ENCODE measurements at regions not wholly inside any gene's neighbourhood (a gene's known extent, or its start where the extent isn't known, plus 50 kb on each side); places are given as distances from the start of the nearest gene placed in this dataset.
"Not testable (repeated sequence)": the region's sequence is repeated elsewhere in the genome, so short reads cannot be mapped to it uniquely, and the experiment has no call there.

- DNase-seq = no peak
These were observed 50.0 kb upstream of the RASGRP1 start for GRCh38 chr15:38614621-38615020.

DNA sequence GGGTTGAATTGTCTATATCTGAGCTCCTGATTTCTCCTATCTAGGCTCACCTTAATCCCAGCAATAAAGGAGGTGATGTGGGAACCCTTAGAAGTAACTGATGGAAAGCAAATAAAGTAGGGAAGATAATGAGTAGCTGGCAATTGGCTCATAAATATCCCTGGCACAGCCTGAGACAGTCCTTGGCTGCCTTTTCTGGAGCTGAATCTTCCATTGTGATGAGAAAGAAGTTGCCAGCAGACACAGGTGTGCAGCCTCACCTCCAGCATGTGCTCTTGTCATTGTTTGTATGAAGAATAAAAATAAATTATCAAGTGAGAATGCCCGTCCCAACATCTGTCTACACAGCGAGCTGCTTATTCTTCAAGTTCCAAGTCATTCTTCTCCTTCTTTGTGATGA, 53.2 kb upstream of the RASGRP1 start:
- DNase-seq = no peak

DNA sequence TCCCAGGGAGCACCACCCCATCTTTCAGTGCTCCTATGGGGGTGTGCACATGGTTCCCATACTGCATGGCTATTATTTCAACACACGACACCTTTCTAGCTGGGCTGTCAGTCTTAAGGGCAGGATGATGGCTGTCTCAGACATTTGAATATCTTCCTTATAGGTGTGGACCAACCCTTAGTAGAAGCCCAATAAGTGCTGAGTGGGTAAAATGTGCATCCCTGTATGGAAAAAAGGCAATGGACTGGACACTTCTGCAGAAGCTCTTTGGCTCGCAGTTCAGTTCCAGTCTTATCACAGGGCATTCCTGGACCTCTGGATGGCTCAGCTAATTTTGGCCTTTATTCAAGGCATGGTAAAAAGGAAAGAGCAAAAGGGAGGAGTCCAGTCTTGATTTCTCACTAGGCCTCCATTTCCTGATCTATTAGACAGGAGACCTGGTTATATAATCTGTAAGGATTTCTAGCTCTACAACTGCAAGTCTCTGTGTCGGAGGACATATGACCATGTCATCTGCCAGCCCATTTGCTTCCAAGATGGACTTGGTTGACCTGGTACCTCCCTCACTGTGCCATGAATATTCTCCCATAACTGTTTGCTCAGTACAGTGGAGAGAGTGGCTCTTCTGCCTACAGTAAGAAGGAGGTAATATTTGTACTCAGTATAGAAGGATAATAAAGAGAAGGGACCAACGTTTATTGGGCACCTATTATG, 53.8 kb upstream of the RASGRP1 start:
- DNase-seq = no peak

DNA sequence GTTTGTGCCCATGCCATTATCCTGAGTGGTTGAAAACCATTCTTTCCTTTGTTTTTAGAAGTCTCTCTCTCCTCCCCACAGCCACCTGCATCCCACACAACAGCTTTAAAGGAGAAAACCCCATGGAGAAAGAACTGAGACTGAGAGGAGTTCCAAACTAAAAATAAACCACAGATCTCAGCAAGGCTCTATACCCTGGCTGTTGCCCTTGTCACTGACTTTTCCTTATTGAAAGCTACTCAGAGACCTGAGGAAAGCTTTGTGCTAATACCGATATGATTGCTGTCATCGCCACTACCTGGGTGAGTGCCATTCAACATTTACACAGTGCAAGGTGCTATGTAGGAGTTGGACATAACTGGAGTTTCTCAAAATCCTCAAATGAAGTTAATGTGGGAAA, 55.5 kb upstream of the RASGRP1 start:
- no peak for DNase-seq

DNA sequence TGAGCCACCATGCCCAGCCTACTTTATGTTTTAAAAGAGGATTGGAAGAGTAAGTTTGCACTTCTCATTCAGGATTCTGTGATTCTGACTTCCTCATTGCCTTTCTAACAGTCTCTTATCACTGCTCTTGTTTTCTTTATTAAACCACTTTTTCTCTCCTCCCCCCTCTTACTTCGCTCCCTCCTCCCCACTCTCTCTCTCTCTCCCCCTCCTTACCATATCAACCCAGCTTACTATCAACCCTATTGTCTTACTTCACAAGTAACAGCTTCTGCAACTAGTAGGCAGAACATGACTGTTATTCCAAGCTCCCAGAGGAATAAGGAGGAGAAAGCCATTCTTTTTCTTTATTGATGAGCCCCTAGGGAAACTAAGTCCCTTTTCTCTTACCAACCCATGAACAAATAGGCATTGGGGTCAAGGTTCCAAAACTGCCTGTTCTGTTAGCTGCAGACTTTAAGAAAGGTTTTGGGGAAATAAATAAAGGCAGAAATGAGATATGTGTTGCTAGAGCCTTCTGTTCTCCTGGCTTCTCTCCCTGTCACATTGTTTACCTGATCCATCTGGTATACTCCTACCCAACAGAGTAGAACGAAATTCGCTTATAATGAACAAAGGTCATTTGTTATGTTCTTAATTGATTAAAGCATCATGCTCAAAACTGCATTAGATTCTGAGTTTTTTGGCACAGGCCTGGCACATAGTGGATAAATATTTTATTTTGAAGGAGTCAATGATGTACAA, 56.4 kb upstream of the RASGRP1 start:
- no peak for DNase-seq

DNA sequence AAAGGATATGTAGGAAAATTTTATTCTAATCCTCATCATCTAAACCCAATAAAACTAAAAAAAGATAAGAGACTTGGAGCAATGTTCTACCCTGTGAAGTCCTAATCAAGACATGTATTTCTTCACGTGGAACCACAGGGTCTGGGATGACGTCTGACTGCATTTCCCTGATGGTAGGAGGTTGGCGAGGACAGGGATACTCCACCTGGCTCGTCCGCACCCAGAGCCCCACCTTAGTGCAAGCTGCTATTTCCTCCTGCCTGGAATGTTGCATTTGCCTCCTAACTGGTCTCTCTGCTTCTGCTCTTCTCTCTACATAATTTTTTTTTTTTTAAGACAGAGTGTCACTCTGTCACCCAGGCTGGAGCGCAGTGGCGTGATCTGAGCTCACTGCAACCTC, 57.7 kb upstream of the RASGRP1 start:
- DNase-seq = no peak

DNA sequence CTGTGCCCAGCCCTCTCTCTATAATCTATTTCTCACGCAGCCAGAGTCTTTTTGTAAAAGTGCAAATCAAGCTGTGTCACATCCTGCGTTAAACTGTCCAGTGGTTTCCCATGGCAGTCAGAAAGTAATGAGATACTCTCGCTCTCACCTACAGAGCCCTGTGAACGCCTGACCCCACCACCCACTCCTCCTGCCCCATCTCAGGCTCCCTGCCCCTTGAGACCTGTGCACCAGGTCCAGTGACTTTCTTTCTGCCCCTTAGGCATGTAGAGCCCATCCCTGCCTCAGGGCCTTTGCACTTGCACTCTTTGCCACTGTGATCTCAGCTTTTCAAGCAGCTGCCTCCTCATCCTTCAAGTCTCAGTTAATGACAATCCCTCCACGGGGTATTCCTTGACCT, 58.3 kb upstream of the RASGRP1 start:
- DNase-seq = no peak

GRCh38 chr15:38623744-38624143, 59.1 kb upstream of the RASGRP1 start:
- no peak for DNase-seq

DNA sequence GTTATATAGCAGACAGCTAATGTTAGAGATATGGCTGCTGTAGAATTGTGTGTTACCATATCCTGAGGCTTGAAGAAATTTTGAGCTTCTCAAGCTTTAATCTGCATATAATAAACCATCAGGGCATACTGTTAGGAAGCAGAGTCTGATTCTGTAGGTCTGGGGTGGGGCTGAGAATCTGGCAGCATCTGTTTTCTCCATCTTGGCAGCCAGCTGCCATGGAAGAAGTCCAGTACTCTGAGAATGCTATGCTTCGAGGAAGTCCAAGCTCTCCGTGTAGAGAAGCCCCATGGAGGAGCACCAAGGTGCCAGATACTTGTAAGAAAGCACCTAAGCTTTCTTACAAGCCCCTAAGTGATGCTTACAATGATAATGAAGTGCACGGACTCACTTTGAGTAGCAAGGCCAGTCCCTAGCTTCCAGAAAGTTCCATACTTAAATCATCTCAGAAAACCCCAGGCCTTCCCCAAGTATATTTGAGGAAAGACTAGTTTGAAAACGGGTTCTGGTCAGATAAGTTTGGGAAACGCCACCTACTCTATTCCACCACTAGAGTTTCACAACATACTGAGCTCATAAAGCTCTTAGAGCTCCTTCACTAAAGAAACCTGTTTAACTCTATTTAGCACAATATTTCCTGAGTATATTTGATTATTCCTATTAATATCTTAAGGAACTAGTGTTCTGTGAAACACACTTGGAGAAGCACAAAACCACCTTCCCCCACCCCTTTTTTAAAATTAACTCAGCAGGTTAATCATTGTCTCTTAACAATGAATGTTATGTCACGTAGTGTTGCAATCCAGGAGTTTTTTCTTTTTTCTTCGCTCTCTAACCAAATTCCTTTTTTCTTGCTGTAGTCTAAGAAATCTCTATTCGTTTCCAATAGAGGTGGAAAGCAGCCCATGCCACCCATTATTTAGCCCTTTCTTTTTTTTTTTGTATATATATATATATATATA, 59.9 kb upstream of the RASGRP1 start:
- peak; percentile 55 to 65 for DNase-seq

DNA sequence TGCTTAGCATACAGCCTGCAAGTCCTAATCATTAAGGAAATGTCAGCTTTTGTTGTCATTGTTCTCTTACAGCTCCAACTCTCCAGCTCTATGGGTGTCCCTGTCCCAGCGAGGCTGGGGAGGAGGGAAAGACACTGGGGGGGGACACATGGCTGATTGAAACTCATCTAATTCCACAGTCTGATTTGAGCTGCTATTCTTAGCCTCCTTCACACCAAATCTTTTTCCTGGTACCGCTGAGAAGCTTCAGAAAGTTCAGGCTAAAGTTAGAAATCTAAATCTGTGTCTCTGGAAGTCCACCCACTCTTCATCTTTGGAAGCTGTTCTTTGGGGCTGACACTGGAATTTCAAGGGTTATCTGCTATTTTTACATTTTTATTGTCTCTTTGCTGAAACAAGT, 61.3 kb upstream of the RASGRP1 start:
- DNase-seq = no peak

DNA sequence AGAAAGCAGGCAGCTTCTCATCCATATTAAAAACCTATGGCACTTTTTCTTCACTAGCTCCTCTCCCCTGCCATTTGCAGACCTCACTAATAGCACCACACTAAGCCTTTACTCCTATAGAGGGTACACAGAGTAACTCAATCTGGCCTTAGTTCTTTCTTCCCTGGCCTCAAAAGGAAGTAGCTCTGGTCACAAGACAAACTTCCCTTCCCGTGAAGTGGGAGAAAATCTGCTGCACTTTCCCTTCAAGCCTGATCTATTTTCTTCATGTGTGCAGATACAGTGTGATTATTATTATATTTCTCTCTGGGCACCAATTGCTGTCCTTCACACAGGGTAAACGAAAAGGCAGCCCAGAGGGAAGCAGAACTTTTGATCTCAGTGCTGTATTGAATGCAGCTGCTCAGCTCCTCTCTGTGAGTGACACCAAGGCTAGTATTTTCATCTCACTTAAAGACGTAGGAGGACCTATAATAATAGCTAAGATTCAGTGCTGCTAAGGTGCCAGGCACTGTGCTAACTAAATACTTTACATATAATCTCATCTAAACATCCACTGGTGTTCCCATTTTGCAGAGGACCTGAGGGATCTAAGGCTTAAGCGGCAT, 61.9 kb upstream of the RASGRP1 start:
- DNase-seq = peak; percentile 69 to 82

- no peak for DNase-seq
These were observed 63.2 kb upstream of the RASGRP1 start for GRCh38 chr15:38627689-38628277.

DNA sequence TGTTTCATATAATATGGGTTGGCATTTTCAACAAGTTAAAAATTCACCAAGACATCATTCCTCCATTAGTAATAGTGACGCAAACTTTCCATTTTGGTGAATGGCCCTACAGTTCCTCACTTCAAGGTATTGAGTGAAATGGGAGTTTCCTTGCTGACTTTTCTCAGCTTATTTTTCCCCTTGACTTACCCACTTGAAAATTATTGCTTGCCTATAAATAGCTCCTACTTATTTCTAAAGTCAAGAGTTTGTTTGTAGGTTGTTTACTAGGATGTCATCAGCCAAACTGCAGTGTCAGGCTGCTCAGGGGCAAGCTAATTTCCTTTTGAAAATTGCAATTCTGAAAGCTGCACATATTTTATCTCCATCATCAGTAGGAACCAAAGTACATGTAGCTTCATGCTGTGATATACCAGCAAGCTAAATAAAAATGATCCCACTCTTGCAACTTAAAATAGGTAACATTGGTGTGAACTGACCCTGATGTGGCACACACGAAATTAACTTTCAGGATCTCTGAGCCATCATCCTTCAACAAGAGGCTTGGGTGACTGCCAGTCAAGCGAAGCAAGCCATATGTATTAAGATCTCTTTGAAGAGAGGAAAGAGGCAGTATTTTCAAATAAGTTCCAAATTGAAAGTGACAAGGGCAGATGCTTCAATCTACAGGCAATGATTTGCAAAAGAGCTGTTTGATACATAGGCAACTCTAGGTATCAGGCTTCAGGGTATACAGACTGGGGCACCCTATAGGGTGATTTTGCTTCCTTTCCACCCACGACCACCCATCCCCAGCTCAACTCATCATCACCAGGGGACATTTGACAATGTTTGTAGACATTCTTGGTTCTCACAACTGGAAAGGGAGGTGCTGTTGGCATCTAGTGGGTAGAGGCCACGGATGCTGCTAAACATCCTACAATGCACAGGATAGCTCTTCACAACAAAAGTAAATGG, 66.8 kb upstream of the RASGRP1 start:
- no peak for DNase-seq

DNA sequence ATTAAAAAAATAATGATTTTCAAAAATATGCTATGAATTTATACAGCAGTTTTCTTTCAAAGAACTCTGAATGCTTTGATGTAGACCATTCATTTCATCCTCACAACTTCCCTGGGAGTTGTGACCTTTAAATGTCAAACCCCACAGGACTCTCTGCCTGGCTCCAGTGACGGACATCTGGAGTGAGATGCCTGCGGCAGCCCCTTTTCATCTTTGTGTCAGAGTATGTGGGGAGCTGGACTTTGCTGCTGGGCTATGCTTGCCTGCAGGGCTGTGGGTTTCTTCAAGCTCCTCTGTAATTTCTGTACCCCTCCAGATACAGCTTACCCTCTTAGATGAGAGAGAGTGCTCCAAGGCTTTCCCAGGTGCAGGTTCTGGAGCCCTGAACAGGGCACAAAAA, 70.6 kb upstream of the RASGRP1 start:
- DNase-seq = no peak

GRCh38 chr15:38636597-38636996, 72.0 kb upstream of the RASGRP1 start:
- DNase-seq = peak in 1 of 2 donors; percentile 60

DNA sequence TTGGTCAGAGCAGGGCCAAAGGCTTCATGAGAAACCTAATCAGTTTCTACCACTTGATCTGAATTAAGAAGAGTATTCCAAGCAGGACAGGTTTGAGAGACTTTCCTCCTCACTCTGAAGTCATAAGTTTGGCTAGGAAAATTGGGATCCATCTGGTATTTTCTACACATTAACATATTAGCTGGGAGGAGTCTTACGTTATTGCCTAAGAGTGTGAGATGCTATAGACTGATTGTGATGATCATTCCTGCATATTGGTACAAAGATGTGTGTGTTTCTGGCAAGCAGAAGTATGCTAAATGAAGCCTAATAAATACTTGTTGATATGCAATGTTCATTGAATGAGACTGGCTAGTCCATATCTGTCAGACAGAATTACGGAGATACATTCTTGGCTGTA, 73.5 kb upstream of the RASGRP1 start:
- no peak for DNase-seq

DNA sequence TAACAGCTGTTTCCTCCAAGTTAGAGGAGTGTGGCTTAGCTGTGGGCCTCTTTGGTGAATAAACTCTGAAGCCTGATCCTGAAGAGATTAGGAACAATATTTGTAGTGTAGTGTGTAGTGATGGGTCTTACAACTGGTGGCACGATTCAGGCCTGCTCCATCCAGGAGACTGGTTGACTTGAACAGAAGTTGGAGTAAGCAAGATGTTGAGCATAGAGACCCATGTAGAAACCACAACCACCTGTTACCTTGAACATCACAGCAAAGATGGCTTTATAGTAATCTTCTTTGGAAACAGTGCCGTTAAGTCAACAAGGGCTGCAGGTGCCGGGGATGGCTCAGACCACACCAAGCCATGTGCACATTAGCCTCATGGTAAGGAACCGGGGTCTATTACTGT, 74.2 kb upstream of the RASGRP1 start:
- no peak for DNase-seq

DNA sequence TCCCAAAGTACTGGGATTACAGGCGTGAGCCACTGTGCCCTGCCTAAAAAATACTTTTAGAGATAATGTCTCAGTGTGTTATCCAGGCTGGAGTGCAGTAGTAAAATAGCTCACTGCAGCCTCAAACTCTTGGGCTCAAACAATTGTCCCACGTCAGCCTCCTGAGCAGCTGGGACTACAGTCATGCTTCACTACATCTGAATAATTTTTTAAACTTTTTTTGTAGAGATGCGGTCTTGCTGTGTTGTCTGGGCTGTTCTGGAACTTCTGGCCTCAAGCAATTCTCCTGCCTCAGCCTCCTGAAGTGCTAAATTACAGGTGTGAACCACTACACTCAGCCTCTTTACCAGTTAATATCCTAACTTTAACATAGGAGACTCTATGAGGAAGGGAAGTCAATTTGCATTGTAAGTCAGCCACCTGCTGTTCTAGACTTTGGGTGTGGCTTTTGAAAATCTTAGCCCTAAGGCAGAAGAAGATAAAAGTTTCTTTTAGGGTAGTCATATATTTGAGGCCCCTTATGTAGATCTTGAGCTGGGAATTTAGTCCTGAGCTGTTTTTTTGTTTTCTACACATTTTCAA, 78.2 kb upstream of the RASGRP1 start:
- DNase-seq = no peak

GRCh38 chr15:38644353-38644752, 79.7 kb upstream of the RASGRP1 start:
- DNase-seq = not testable (repeated sequence)

- DNase-seq = no peak
These were observed 82.1 kb upstream of the RASGRP1 start for GRCh38 chr15:38646716-38647115.

GRCh38 chr15:38647683-38648082, 83.1 kb upstream of the RASGRP1 start:
- DNase-seq = peak in 1 of 2 donors; percentile 17
